Lung (tissue), 11 donors: ENCODE measurements at regions not wholly inside any gene's neighbourhood (a gene's known extent, or its start where the extent isn't known, plus 50 kb on each side); places are given as distances from the start of the nearest gene placed in this dataset.

Experiments used
- ATAC-seq: fragments of 200-7000 bp; cut with Tn5 transposase; one replicate; pipeline ENCODE4 v1.9.1; 2020; ENCODE audit warnings: moderate number of reproducible peaks; ENCODE audit not compliant: insufficient read depth, low FRiP score
- DNase-seq, 3 donors: peaks; one replicate each; pipeline ENCODE4 v3.0.0-alpha.2; 2013 to 2017
- H3K27ac ChIP-seq, 2 donors: one replicate each; pipeline ENCODE4 v1.5.1; 2013; ENCODE audit warnings: mild to moderate bottlenecking in 2 of 2, moderate library complexity in 2 of 2, control low read depth in 1 of 2, inconsistent platforms in 1 of 2, low read depth in 1 of 2, low read length in 1 of 2
- H3K27me3 ChIP-seq, 3 donors: one replicate each; pipeline ENCODE4 v1.5.1; 2013; ENCODE audit warnings: low read length in 2 of 3; ENCODE audit not compliant: control insufficient read depth in 3 of 3, insufficient read depth in 3 of 3
- H3K36me3 ChIP-seq, 4 donors: one replicate each; pipeline ENCODE4 v1.5.1; 2013; ENCODE audit warnings: low read length in 4 of 4, mild to moderate bottlenecking in 1 of 4, moderate library complexity in 1 of 4; ENCODE audit not compliant: control insufficient read depth in 4 of 4, insufficient read depth in 4 of 4
- H3K4me1 ChIP-seq, 5 donors: one replicate each; pipeline ENCODE4 v1.5.1; 2013; ENCODE audit warnings: low read length in 5 of 5, mild to moderate bottlenecking in 2 of 5, moderate library complexity in 1 of 5; ENCODE audit not compliant: control insufficient read depth in 5 of 5, insufficient read depth in 5 of 5
- H3K4me3 ChIP-seq: one replicate; pipeline ENCODE4 v1.5.1; 2013; ENCODE audit warnings: mild to moderate bottlenecking, control low read depth, moderate library complexity
- H3K9ac ChIP-seq, 2 donors: one replicate each; pipeline ENCODE4 v1.5.1; 2013; ENCODE audit warnings: low read length in 2 of 2, control low read depth in 1 of 2; ENCODE audit not compliant: insufficient read depth in 1 of 2
- H3K9me3 ChIP-seq, 4 donors: one replicate each; pipeline ENCODE4 v1.5.1; 2013; ENCODE audit warnings: low read length in 3 of 4, mild to moderate bottlenecking in 1 of 4, moderate library complexity in 1 of 4; ENCODE audit not compliant: control insufficient read depth in 4 of 4, insufficient read depth in 3 of 4
- CTCF ChIP-seq: IDR thresholded peaks from 2 replicates; pipeline ENCODE4 v1.5.1; 2012; ENCODE audit warnings: mild to moderate bottlenecking; ENCODE audit errors: control extremely low read depth, extremely low read depth
- WGBS, 2 donors: extraction: QIAGEN DNeasy Blood & Tissue Kit; methylation state at CpG; one replicate each; pipeline ENCODE4 v1.1.7; 2013; 5-methylcytosine and 5-hydroxymethylcytosine counted together
- donor health status: control.
- donor health status: control.
- donor health status: Bipolar disorder and iron deficiency.
- donor health status: healthy.
- donor health status: DM: yes; HTN: yes; CAD: no.

- Histone ChIP-seq H3K9ac (no peak overlapping the region), H3K4me3 (no peak overlapping the region), H3K36me3 (no peaks in the 10 kb centered on the region), H3K4me1 (peaks cover 0 to 3% (median 0%) of the 10 kb centered on the region in 5 donors), H3K27me3 (no peaks in the 10 kb centered on the region), H3K9me3 (no peaks in the 10 kb centered on the region), H3K27ac (no peak overlapping the region)
- TF ChIP-seq CTCF: no peak
- no peak for ATAC-seq
- no peak for DNase-seq
Measured at GRCh38 chr15:50857763-50858162, 50.7 kb upstream of the AP4E1 start.

- WGBS, 2 donors: 59 to 70% methylated on average over 4 of the region's 4 CpGs
- no peaks in the 10 kb centered on the region for H3K9me3 ChIP-seq
- H3K9ac ChIP-seq: no peak overlapping the region
- H3K4me3 ChIP-seq: no peak overlapping the region
- peak in 2 of 3 donors; percentile 22 to 49 for DNase-seq
- H3K36me3 ChIP-seq: no peaks in the 10 kb centered on the region
- peaks cover 0 to 3% (median 0%) of the 10 kb centered on the region in 5 donors for H3K4me1 ChIP-seq
- H3K27me3 ChIP-seq: no peaks in the 10 kb centered on the region
- H3K27ac ChIP-seq: no peak overlapping the region
- TF ChIP-seq CTCF: no peak
- ATAC-seq: no peak
Measured at GRCh38 chr15:50854601-50855490, 53.6 kb upstream of the AP4E1 start.

- no peak for TF ChIP-seq CTCF
- DNase-seq: no peak
- WGBS, 2 donors: 93 to 96% methylated on average over 1 of the region's 1 CpG
- Histone ChIP-seq H3K4me3 (no peak overlapping the region), H3K27ac (no peak overlapping the region), H3K4me1 (no peaks in the 10 kb centered on the region), H3K36me3 (no peaks in the 10 kb centered on the region), H3K9ac (no peak overlapping the region), H3K27me3 (no peaks in the 10 kb centered on the region), H3K9me3 (no peaks in the 10 kb centered on the region)
- ATAC-seq: no peak
Measured at GRCh38 chr15:50850003-50850402, 58.5 kb upstream of the AP4E1 start.
